C4-2B (cell line): ENCODE measurements at regions not wholly inside any gene's neighbourhood (a gene's known extent, or its start where the extent isn't known, plus 50 kb on each side); places are given as distances from the start of the nearest gene placed in this dataset.

Source experiments
- ZFX ChIP-seq: fragments of 450-650 bp; IDR thresholded peaks from 2 replicates; pipeline ENCODE4 v1.6.1; 2017
- TF ChIP-seq, protein P1 (sequence below): fragments of 450-650 bp; conservative IDR thresholded peaks from 2 replicates; pipeline ENCODE4 v1.5.1; 2017; ENCODE audit warnings: mild to moderate bottlenecking

DNA sequence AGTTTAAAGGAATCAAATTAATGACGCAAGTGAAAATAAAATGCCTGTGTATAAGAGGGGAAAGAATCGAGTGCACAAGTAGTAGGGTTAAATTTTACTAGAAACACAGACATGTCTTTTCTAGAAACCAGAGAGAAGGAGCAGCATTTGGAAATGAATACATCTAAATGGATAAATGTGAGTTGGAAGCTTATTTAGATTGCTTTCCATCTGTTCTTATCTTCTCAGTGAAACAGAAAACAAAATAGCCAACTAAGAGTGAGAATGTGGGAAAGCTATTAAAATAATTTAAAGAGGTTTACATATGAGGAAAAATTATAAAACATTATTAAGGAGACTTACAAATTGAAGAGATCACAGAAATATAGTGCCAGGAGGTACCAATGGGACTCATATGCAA is 1818.9 kb upstream of the FLRT2 start:
- TF ChIP-seq, protein P1, sequence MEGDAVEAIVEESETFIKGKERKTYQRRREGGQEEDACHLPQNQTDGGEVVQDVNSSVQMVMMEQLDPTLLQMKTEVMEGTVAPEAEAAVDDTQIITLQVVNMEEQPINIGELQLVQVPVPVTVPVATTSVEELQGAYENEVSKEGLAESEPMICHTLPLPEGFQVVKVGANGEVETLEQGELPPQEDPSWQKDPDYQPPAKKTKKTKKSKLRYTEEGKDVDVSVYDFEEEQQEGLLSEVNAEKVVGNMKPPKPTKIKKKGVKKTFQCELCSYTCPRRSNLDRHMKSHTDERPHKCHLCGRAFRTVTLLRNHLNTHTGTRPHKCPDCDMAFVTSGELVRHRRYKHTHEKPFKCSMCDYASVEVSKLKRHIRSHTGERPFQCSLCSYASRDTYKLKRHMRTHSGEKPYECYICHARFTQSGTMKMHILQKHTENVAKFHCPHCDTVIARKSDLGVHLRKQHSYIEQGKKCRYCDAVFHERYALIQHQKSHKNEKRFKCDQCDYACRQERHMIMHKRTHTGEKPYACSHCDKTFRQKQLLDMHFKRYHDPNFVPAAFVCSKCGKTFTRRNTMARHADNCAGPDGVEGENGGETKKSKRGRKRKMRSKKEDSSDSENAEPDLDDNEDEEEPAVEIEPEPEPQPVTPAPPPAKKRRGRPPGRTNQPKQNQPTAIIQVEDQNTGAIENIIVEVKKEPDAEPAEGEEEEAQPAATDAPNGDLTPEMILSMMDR = no peak
- no peak for TF ChIP-seq ZFX
